Heart left ventricle (tissue), 16 donors: ENCODE measurements at regions not wholly inside any gene's neighbourhood (a gene's known extent, or its start where the extent isn't known, plus 50 kb on each side); places are given as distances from the start of the nearest gene placed in this dataset.
"Not testable (repeated sequence)": the region's sequence is repeated elsewhere in the genome, so short reads cannot be mapped to it uniquely, and the experiment has no call there.

ENCODE experiments used
- ATAC-seq, 4 donors: fragments of 200-7000 bp; cut with Tn5 transposase; one replicate each; pipeline ENCODE4 v1.9.1; 2020 to 2022; ENCODE audit warnings: moderate library complexity in 4 of 4, mild to moderate bottlenecking in 3 of 4, moderate number of reproducible peaks in 1 of 4
- DNase-seq, 5 donors: peaks; one replicate each; pipeline ENCODE4 v3.0.0-alpha.2; 2020
- H3K27ac ChIP-seq, 12 donors: fragments of 200-600 bp; sonication (generic) in 4 of 12; one replicate each; pipeline versions ENCODE4 v1.5.0 to v1.8.0; 2016 to 2022; ENCODE audit warnings: mild to moderate bottlenecking in 2 of 12
- H3K27me3 ChIP-seq, 9 donors: fragments of 200-600 bp; sonication (generic) in 2 of 9; one replicate each; pipeline versions ENCODE4 v1.5.1 to v1.8.0; 2016 to 2022; ENCODE audit warnings: mild to moderate bottlenecking in 3 of 9
- H3K36me3 ChIP-seq, 9 donors: fragments of 200-600 bp; sonication (generic) in 2 of 9; one replicate each; pipeline versions ENCODE4 v1.5.0 to v1.8.0; 2018 to 2022; ENCODE audit warnings: mild to moderate bottlenecking in 2 of 9
- H3K4me1 ChIP-seq, 12 donors: fragments of 200-600 bp; sonication (generic) in 4 of 12; one replicate each; pipeline versions ENCODE4 v1.5.0 to v1.8.0; 2016 to 2022; ENCODE audit warnings: mild to moderate bottlenecking in 3 of 12
- H3K4me3 ChIP-seq, 12 donors: fragments of 200-600 bp; sonication (generic) in 4 of 12; one replicate each; pipeline versions ENCODE4 v1.5.0 to v1.8.0; 2017 to 2022; ENCODE audit warnings: mild to moderate bottlenecking in 9 of 12, moderate library complexity in 4 of 12
- H3K9me3 ChIP-seq, 12 donors: fragments of 200-600 bp; sonication (generic) in 4 of 12; one replicate each; pipeline versions ENCODE4 v1.5.0 to v1.8.0; 2016 to 2022; ENCODE audit warnings: mild to moderate bottlenecking in 1 of 12
- CTCF ChIP-seq, 12 donors: fragments of 200-600 bp; sonication (generic) in 4 of 12; IDR thresholded peaks; one replicate each; pipeline versions ENCODE4 v1.5.0 to v1.8.0; 2018 to 2022; ENCODE audit warnings: antibody characterized with exemption in 12 of 12, mild to moderate bottlenecking in 5 of 12
- POLR2A ChIP-seq, 2 donors: fragments of 450-650 bp; IDR thresholded peaks; one replicate each; pipeline ENCODE4 v1.6.1; 2017; ENCODE audit warnings: antibody characterized with exemption in 2 of 2, mild to moderate bottlenecking in 2 of 2, moderate library complexity in 2 of 2
- WGBS, 4 donors: extraction: QIAGEN DNeasy Blood & Tissue Kit in 2 of 4; methylation state at CpG; one replicate each; pipeline versions ENCODE4 v1.1.5 to v1.1.7; 2013 to 2018; 5-methylcytosine and 5-hydroxymethylcytosine counted together
- intact Hi-C, 10 donors: fragments of 100-400 bp; cut with DNase I; formaldehyde crosslinking; loops; one replicate each; pipeline versions ENCODE4 v1.11.1 to v1.14.2; 2022
- donor health status: ischemic (EF 13 %, LVEDD 7.1; RV severe dilation, severe dysfunction).
- donor health status: healthy with polysubstance abuse.
- donor health status: DM: no; HTN: yes; CAD: no.
- donor health status: DM: no; HTN: no; CAD: no.
- donor health status: ischemic (EF 25% LVEDD 6.9; RV normal size, moderate dysfunction).
- donor health status: ischemic (EF 25% LVEDD 5.7; RV mildly dilated, moderate dysfunction).
- donor health status: healthy.
- donor health status: DM: yes; HTN: yes; CAD: no.
- donor health status: ischemic (EF 35%, LVEDD 5.7; RV mildly dilated, moderate dysfunction).
- donor health status: nonischemic (EF 11% LVEDD 7.7; RV severe dilation, severe dysfunction).
- donor health status: DM: yes; HTN: yes; CAD: no.
- donor health status: PGD.
- donor health status: ischemic (EF 29% LVEDD 5.4; RV normal size, mild dysfunction).
- donor health status: nonischemic (EF 23%, LVEDD 6.1; RV moderate dilation, normal function).

- WGBS, 4 donors = 90 to 93% (median 92%) methylated on average over 2 of the region's 2 CpGs
- intact Hi-C loops = loop anchor here in 1 of 10 donors (10.0 kb wide), 1 partner anchor 143 kb away; no protein-coding TSS in a partner anchor
- DNase-seq (no peak), ATAC-seq (no peak)
- Histone ChIP-seq H3K36me3 (no peaks in the 10 kb centered on the region), H3K4me3 (no peak overlapping the region), H3K9me3 (peaks cover 0 to 9% (median 0%) of the 10 kb centered on the region in 12 donors), H3K27ac (no peak overlapping the region), H3K27me3 (no peaks in the 10 kb centered on the region), H3K4me1 (no peaks in the 10 kb centered on the region)
- TF ChIP-seq POLR2A (IDR thresholded peaks at IDR 0.05) (no peak), CTCF (IDR thresholded peaks at IDR 0.05) (no peak)
Measured at GRCh38 chr6:81601918-81602317, 150.6 kb downstream of the TENT5A start.

GRCh38 chr6:81600488-81600887 is 152.0 kb downstream of the TENT5A start:
- not testable (repeated sequence) for H3K4me1 ChIP-seq, H3K27me3 ChIP-seq, H3K9me3 ChIP-seq, H3K27ac ChIP-seq, H3K36me3 ChIP-seq, DNase-seq, H3K4me3 ChIP-seq, ATAC-seq
- intact Hi-C loops = loop anchor here in 1 of 10 donors (10.0 kb wide), 1 partner anchor 144 kb away; no protein-coding TSS in a partner anchor
- 92 to 95% (median 93%) methylated on average over 4 of the region's 4 CpGs for whole genome bisulfite sequencing, 4 donors

GRCh38 chr6:81594501-81594900 is 158.0 kb downstream of the TENT5A start:
- Histone ChIP-seq H3K27ac (no peak overlapping the region), H3K27me3 (no peaks in the 10 kb centered on the region), H3K36me3 (no peaks in the 10 kb centered on the region), H3K9me3 (peaks cover 0 to 4% (median 0%) of the 10 kb centered on the region in 12 donors), H3K4me1 (peaks cover 0 to 4% (median 0%) of the 10 kb centered on the region in 12 donors), H3K4me3 (no peak overlapping the region)
- TF ChIP-seq POLR2A (IDR thresholded peaks at IDR 0.05) = no peak
- TF ChIP-seq CTCF (IDR thresholded peaks at IDR 0.05) = no peak
- 73 to 88% (median 78%) methylated on average over 2 of the region's 2 CpGs for WGBS, 4 donors
- intact Hi-C loops = loop anchor here in 1 of 10 donors (10.0 kb wide), 1 partner anchor 150 kb away; no protein-coding TSS in a partner anchor
- ATAC-seq = no peak
- no peak for DNase-seq

GRCh38 chr6:81590314-81590691 is 162.2 kb downstream of the TENT5A start:
- intact Hi-C loops = loop anchor here in 1 of 10 donors (10.0 kb wide), 1 partner anchor 154 kb away; no protein-coding TSS in a partner anchor
- Histone ChIP-seq H3K27me3 (no peaks in the 10 kb centered on the region), H3K9me3 (peaks cover 0 to 4% (median 0%) of the 10 kb centered on the region in 12 donors), H3K4me3 (no peak overlapping the region), H3K27ac (no peak overlapping the region), H3K36me3 (no peaks in the 10 kb centered on the region), H3K4me1 (peaks cover 0 to 4% (median 0%) of the 10 kb centered on the region in 12 donors)
- DNase-seq = no peak
- 67 to 80% (median 74%) methylated on average over 5 of the region's 5 CpGs for WGBS, 4 donors
- TF ChIP-seq CTCF (IDR thresholded peaks at IDR 0.05) (no peak), POLR2A (IDR thresholded peaks at IDR 0.05) (no peak)
- ATAC-seq = no peak
